ENCODE measurements at regions not wholly inside any gene's neighbourhood (a gene's known extent, or its start where the extent isn't known, plus 50 kb on each side); places are given as distances from the start of the nearest gene placed in this dataset.

GRCh38 chr2:146532509-146533147 lies 1312.2 kb upstream of the ACVR2A start:
- H4K20me1 ChIP-seq (ENCODE audit: low read length): no peaks in the 10 kb centered on the region
- ChIA-PET POLR2A (ENCODE audit: unreplicated experiment) (no interaction called here), CTCF (no interaction called here)
- no peak for TF ChIP-seq EZH2 (IDR thresholded peaks at IDR 0.05; ENCODE audit: low read length, unreplicated experiment)
- TF ChIP-seq EZH2phosphoT487 (IDR thresholded peaks at IDR 0.05; ENCODE audit: borderline replicate concordance, low read length): no peak
- no peak for TF ChIP-seq CTCF (conservative IDR thresholded peaks at IDR 0.05; ENCODE audit: low read depth, low read length)
- ATAC-seq: no peak
- no peak overlapping the region for H3K4me2 ChIP-seq (ENCODE audit: low read length)
- H3F3A ChIP-seq (ENCODE audit: low read length, unreplicated experiment): no peaks in the 10 kb centered on the region
- H3K9me3 ChIP-seq (ENCODE audit: low read length): no peaks in the 10 kb centered on the region
- no TSS peak for BruUV-seq (replicated peaks)
- no peaks in the 10 kb centered on the region for H3K9me2 ChIP-seq (replicated peaks; ENCODE audit: low read length)
- H3K9ac ChIP-seq (ENCODE audit: low read length): no peak overlapping the region
- H3K4me3 ChIP-seq (ENCODE audit: low read length): no peak overlapping the region
- no peaks in the 10 kb centered on the region for H3K4me1 ChIP-seq (ENCODE audit: insufficient read depth, low read length)
- no peak overlapping the region for H2AFZ ChIP-seq (ENCODE audit: low read length)
- H3K27ac ChIP-seq (ENCODE audit: low read length): no peak overlapping the region
- H3K79me2 ChIP-seq (ENCODE audit: low read length): no peaks in the 10 kb centered on the region
- intact Hi-C loops (cut with micrococcal nuclease): no loop called here
- H3K27me3 ChIP-seq (ENCODE audit: low read length): no peaks in the 10 kb centered on the region
- no peaks in the 10 kb centered on the region for H3K36me3 ChIP-seq (ENCODE audit: low read depth, low read length)
- DNase-seq: no peak

GRCh38 chr2:146532009-146532408 lies 1312.8 kb upstream of the ACVR2A start:
- H3K9me3 ChIP-seq (ENCODE audit: low read length): no peaks in the 10 kb centered on the region
- no peak overlapping the region for H3K9ac ChIP-seq (ENCODE audit: low read length)
- H3F3A ChIP-seq (ENCODE audit: low read length, unreplicated experiment): no peaks in the 10 kb centered on the region
- H3K9me2 ChIP-seq (replicated peaks; ENCODE audit: low read length): no peaks in the 10 kb centered on the region
- H3K36me3 ChIP-seq (ENCODE audit: low read depth, low read length): no peaks in the 10 kb centered on the region
- no peaks in the 10 kb centered on the region for H4K20me1 ChIP-seq (ENCODE audit: low read length)
- no TSS peak for BruUV-seq (replicated peaks)
- H3K27ac ChIP-seq (ENCODE audit: low read length): no peak overlapping the region
- ChIA-PET POLR2A (ENCODE audit: unreplicated experiment) (no interaction called here), CTCF (no interaction called here)
- DNase-seq (no peak), ATAC-seq (no peak)
- H2AFZ ChIP-seq (ENCODE audit: low read length): no peak overlapping the region
- no peak overlapping the region for H3K4me2 ChIP-seq (ENCODE audit: low read length)
- intact Hi-C loops (cut with micrococcal nuclease): no loop called here
- no peak overlapping the region for H3K4me3 ChIP-seq (ENCODE audit: low read length)
- H3K79me2 ChIP-seq (ENCODE audit: low read length): no peaks in the 10 kb centered on the region
- no peaks in the 10 kb centered on the region for H3K27me3 ChIP-seq (ENCODE audit: low read length)
- H3K4me1 ChIP-seq (ENCODE audit: insufficient read depth, low read length): no peaks in the 10 kb centered on the region
- TF ChIP-seq EZH2phosphoT487 (IDR thresholded peaks at IDR 0.05; ENCODE audit: borderline replicate concordance, low read length): no peak
- no peak for TF ChIP-seq CTCF (conservative IDR thresholded peaks at IDR 0.05; ENCODE audit: low read depth, low read length)
- no peak for TF ChIP-seq EZH2 (IDR thresholded peaks at IDR 0.05; ENCODE audit: low read length, unreplicated experiment)

DNA sequence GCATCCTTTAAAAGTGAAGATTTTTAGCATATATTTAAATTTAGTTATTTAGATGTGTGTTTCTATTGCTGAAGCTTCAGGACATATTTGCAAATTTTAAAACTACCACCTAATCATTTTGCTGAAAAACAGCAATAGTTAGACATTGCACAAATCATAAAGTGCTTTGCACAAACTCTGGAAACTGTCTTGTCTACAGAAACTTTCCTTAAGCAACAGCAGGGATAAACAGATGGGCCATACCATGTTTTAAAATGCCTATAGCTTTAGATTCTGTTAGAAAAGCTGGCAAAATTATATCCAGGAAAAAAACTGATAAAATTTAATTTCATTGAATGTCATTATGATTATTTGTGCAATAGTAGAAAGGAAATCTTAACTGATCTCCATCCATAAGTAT lies 1313.9 kb upstream of the ACVR2A start:
- H3K9me2 ChIP-seq (replicated peaks; ENCODE audit: low read length): no peaks in the 10 kb centered on the region
- no peak overlapping the region for H3K9ac ChIP-seq (ENCODE audit: low read length)
- no peaks in the 10 kb centered on the region for H3F3A ChIP-seq (ENCODE audit: low read length, unreplicated experiment)
- ATAC-seq: no peak
- DNase-seq: no peak
- no peaks in the 10 kb centered on the region for H4K20me1 ChIP-seq (ENCODE audit: low read length)
- H3K4me1 ChIP-seq (ENCODE audit: insufficient read depth, low read length): no peaks in the 10 kb centered on the region
- H3K4me3 ChIP-seq (ENCODE audit: low read length): no peak overlapping the region
- CTCF ChIA-PET: no interaction called here
- H3K27me3 ChIP-seq (ENCODE audit: low read length): no peaks in the 10 kb centered on the region
- no TSS peak for BruUV-seq (replicated peaks)
- POLR2A ChIA-PET (ENCODE audit: unreplicated experiment): no interaction called here
- no peak overlapping the region for H2AFZ ChIP-seq (ENCODE audit: low read length)
- H3K9me3 ChIP-seq (ENCODE audit: low read length): no peaks in the 10 kb centered on the region
- no peak overlapping the region for H3K27ac ChIP-seq (ENCODE audit: low read length)
- H3K4me2 ChIP-seq (ENCODE audit: low read length): no peak overlapping the region
- H3K36me3 ChIP-seq (ENCODE audit: low read depth, low read length): no peaks in the 10 kb centered on the region
- no peaks in the 10 kb centered on the region for H3K79me2 ChIP-seq (ENCODE audit: low read length)
- no peak for TF ChIP-seq EZH2phosphoT487 (IDR thresholded peaks at IDR 0.05; ENCODE audit: borderline replicate concordance, low read length)
- TF ChIP-seq CTCF (conservative IDR thresholded peaks at IDR 0.05; ENCODE audit: low read depth, low read length): no peak
- no peak for TF ChIP-seq EZH2 (IDR thresholded peaks at IDR 0.05; ENCODE audit: low read length, unreplicated experiment)
- intact Hi-C loops (cut with micrococcal nuclease): no loop called here

Data from PC-3 (cell line).